ENCODE measurements at regions not wholly inside any gene's neighbourhood (a gene's known extent, or its start where the extent isn't known, plus 50 kb on each side); places are given as distances from the start of the nearest gene placed in this dataset.

GRCh38 chr11:21625982-21626381, 566.9 kb upstream of the ANO5 start:
- no peak for TF ChIP-seq CTCF (IDR thresholded peaks at IDR 0.05)
- no peak for TF ChIP-seq POLR2AphosphoS5 (IDR thresholded peaks at IDR 0.05)
- TF ChIP-seq POLR2A (IDR thresholded peaks at IDR 0.05), result no peak
- no peak for TF ChIP-seq EP300 (IDR thresholded peaks at IDR 0.05)

Measured in sigmoid colon (tissue), 4 donors.